HUDEP-2 (cell line): ENCODE measurements at regions not wholly inside any gene's neighbourhood (a gene's known extent, or its start where the extent isn't known, plus 50 kb on each side); places are given as distances from the start of the nearest gene placed in this dataset.
"Not testable (repeated sequence)": the region's sequence is repeated elsewhere in the genome, so short reads cannot be mapped to it uniquely, and the experiment has no call there.

Experiments used
- DNase-seq, 76 experiments: peaks; one replicate each; lab custom pipeline; 2025; ENCODE audit not compliant: unreplicated experiment in 76 of 76; lab: John Stamatoyannopoulos, UW

DNA sequence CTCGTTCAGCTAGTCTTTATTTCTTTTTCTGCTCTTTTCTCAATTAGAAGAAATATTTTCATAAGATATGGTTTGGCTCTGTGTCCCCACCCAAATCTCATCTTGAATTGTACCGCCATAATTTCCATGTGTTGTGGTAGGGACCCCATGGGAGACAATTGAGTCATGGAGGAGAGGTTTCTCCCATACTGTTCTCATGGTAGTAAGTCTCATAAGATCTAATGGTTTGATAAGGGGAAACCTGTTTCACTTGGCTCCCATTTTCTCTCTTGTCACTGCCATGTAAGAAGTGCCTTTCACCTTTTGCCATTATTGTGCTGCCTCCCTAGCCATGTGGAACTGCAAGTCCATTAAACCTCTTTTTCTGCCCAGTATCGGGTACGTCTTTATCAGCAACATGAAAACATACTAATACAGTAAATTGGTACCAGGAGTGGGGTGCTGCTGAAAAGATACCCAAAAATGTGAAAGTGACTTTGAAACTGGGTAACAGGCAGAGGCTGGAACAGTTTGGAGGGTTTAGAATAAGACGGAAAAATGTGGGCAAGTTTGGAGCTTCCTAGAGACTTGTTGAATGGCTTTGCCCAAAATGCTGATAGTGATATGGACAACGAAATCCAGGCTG is 112.0 kb upstream of the SMARCA2 start:
- not testable (repeated sequence) for DNase-seq

DNA sequence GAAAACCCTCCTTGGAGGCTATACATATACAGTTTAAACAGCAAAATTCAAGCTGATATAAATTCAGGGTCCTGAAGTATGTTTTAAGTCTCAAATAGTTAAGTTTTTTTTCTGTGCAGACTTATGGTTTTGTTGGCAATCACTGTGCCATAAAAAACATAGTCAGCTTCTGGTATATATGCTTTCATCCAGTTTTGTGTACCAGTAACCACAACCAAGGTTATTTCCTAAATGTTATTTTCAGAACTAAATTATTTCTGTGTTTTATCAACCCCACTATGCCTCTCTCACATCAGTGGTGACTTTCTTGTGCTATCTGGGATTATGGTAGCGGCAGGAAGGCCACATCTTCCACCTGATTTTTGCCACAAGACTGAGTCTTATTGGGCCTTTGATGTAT is 107.7 kb upstream of the SMARCA2 start:
- no peak for DNase-seq

GRCh38 chr9:1909322-1909721 is 105.8 kb upstream of the SMARCA2 start:
- DNase-seq: no peak

GRCh38 chr9:1910269-1910811 is 104.8 kb upstream of the SMARCA2 start:
- DNase-seq: no peak

GRCh38 chr9:1913631-1914330 is 101.4 kb upstream of the SMARCA2 start:
- no peak for DNase-seq

DNA sequence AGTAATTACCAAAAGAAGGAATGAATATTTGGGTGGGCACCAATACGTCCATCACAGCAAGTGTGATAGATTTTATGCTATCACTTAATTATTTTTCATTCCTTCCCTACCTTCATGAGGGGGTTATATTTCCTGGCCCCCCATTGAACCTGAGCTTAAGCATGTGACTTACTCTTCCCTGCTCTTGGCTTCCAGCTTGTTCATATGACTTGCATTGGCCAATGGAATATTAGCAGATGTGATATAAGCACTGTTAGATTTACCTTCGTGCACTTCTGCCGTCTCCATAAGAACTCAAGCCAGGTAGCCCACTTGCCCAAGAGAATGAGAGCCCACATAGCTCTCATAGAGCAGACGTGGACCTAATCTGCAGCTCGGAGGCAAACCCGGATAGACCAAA is 99.1 kb upstream of the SMARCA2 start:
- no peak for DNase-seq

- no peak for DNase-seq
Observed at GRCh38 chr9:1916655-1917054, 98.5 kb upstream of the SMARCA2 start.

- DNase-seq: no peak
Observed at GRCh38 chr9:1917396-1917935, 97.7 kb upstream of the SMARCA2 start.

- DNase-seq: no peak
Observed at GRCh38 chr9:1918108-1918507, 97.0 kb upstream of the SMARCA2 start.

DNA sequence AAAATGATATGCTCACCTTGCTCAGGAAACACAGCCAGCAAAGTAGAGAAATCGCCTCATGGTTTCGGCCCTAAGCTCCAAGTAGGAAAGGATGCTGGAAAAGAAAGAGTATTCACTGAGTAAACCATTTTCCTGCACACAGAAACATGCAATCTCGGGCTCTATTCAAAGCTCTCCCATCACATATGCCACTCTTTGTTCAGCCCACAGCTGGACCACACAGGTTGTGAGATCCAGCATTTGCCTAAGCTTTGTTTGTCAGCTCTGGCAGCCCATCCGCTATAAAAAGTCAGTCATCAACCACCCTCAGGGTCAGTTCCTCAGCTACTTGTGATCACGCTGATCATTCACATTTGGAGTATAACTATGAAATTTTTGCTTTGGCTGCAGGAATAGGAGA is 96.5 kb upstream of the SMARCA2 start:
- no peak for DNase-seq

DNA sequence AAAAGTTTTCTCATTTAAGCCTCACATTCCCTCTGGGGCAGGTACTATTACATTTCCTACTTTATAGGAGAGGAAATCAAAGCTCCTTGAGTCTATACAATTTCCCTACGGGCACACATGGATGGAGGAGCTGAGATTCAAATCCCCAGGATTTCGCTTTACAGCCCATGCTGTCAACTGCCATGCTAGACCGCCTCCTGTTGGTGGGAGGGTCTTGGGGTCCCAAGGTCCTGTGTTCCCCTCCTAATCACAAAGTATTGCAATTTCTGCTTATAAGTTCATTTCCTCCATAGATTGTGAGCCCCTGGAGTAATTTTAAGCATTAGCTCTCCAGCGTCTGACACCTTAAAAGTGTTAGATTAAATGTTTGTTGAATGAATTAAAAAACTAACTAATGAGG is 95.9 kb upstream of the SMARCA2 start:
- DNase-seq: no peak

DNA sequence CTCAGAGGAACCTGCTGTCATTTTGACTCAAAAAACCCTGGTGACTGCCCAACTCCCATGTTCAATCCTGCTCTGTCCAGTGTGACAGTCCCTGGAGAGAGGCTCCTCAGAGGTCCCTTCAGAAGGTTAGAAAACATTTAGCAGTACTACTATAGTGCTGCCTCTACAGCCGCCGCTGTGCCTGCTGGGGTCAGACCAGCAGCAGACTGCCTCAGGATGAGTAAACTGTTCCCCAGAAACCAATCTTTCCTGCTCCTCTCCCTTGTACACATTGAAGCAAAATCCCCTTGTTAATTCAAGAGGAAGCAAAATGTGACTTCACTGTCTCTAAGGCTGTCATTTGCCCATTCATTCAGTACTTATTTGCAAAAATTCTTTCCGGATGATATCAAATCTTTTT is 94.8 kb upstream of the SMARCA2 start:
- no peak for DNase-seq

DNA sequence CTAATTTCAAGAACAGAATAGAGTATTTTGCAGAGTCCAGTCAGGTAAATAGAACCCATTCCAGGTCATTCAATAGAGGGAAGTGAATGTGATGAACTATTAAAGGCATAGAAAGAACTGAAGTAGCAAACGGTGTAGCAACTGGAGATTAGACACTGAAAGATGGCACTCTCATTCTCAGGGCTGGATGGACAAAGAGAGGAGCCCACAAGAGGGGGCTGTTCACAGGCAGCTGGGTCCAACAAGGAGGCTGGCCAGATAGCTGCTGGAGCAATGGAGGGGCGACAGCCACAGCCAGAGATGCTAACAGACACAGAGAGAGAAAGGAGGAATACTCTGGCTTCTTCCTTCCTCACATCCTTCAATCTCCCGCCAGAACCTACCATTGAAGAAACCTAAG is 93.1 kb upstream of the SMARCA2 start:
- no peak for DNase-seq

DNA sequence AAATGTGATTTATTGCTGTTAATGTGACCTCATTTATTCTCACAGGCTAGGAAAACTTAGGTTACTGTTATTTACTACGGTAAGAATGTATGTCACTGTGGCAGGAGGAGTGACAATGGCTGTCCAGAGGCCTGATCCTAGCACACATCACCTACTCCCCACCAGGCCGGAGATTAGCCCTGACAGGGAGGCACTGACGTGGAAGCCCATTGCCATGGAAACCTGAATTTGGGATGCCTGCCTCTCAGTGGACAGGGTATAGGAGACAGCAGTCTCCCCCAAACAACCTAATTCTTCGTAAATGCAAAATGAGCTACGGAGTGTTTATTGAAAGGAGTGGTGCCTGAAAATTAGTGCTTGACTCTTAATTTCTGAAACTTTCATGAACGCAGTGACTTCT is 87.6 kb upstream of the SMARCA2 start:
- no peak for DNase-seq

- DNase-seq: no peak
Observed at GRCh38 chr9:1929134-1929533, 86.0 kb upstream of the SMARCA2 start.

DNA sequence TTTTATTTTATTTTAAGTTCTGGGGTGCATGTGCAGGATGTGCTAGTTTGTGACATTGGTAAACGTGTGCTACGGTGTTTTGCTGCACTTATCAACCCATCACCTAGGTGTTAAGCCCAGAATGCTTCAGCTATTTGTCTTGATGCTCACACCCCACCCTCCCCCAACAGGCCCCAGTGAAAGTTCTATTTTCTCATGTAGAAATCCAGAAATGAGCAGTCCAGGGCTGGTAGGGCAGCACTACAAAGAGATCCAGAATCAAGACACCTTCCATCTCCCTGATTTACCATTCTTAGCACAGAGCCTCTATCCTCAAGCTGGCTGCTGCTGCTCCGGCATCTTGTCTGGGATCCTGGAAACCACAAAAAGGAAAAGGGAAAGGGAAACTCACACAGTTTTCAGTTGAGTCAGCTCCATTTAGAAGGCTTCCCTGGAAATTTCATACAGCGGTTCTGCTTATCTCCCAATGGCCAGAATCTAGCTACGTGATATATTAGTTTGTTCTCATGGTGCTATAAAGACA is 85.4 kb upstream of the SMARCA2 start:
- DNase-seq: no peak

- DNase-seq: not testable (repeated sequence)
Observed at GRCh38 chr9:1930245-1930736, 84.9 kb upstream of the SMARCA2 start.

DNA sequence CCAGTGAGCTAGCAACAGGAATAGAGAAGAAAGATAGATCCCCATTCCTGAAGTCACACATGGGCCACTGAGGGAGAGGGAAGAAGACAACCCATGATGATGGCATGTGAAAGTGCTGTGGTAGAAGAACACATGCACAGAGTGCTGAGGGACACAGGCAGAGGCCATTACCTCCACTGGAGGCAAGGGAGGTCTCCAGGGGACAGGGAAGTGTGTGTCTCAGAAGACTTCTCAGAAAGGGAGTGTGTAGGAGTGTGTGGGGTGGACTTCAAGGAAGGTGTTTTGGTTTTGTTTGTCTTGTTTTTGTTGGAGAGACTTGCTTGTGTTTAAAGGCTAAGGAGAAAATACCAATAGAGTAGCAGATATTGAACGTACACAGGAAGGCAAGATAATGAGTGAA is 77.0 kb upstream of the SMARCA2 start:
- no peak for DNase-seq

DNA sequence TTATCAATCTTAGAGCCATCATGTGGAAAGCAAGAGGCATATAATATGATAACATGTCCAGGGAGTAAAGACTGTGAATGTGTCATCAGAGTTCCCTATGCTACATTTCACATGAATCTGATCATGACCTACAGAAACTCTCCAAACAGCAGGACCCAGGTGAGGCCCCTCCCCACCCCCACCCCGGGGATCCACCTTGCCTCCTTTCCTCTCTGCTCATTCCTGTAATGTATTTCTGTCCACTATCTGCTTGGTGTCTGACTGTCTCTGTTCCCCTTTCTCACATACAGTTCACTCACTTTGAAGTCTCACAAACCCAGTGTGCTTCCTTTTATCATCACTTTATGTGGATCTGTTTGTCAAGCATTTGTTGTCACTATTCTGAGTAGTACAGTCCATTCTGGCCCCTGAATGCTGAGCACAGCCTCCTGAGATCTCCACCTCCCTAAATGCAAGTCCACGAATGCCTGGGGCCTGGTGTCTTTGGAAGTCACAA is 76.4 kb upstream of the SMARCA2 start:
- no peak for DNase-seq

DNA sequence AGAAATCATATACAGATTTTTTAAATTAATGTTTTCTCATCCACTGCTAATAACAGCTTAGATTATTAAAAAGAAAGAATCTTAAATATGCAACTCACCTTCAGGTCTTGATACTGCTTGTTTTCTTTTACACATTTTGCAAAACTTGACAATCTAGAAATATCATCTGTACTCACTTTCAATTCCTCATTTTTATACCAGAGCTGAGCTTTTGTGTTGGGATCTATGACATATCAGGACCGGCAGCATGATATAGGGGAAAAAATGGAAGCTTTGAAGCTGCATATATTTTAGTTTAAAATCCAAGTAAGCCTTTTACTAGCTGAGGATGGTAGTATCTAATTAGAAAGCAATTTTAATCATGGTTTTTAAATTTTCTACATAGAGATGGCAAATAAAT is 75.7 kb upstream of the SMARCA2 start:
- DNase-seq: no peak

GRCh38 chr9:1939926-1940368 is 75.2 kb upstream of the SMARCA2 start:
- peak in 9 of 76 experiments; percentile 2 to 40 (median 12) for DNase-seq
